GM18520 (cell line): ENCODE measurements at regions not wholly inside any gene's neighbourhood (a gene's known extent, or its start where the extent isn't known, plus 50 kb on each side); places are given as distances from the start of the nearest gene placed in this dataset.

Experiments
- ATAC-seq: cut with Tn5 transposase; IDR thresholded peaks from one replicate; pipeline ENCODE4 v1.9.1; 2021; ENCODE audit not compliant: unreplicated experiment

DNA sequence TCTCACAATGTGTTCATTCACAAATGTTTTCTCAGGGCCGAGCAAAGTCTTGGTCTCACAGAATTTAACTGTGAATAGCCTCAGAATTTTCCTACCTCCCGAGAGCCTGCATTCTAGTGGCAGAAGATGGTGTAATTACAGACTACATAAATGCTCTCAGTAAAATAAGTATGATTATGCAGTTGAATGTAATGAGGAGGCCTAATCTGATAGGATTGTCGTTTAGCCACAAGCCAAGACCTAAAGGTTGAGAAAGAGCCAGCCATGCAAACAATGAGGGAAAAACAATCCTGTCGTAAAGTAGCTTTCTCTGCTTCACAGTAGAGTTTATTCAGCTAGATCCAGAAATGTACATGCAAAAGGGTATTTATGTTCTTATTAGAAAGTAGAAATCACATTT, 607.8 kb upstream of the B3GALT2 start:
- ATAC-seq, result no peak

DNA sequence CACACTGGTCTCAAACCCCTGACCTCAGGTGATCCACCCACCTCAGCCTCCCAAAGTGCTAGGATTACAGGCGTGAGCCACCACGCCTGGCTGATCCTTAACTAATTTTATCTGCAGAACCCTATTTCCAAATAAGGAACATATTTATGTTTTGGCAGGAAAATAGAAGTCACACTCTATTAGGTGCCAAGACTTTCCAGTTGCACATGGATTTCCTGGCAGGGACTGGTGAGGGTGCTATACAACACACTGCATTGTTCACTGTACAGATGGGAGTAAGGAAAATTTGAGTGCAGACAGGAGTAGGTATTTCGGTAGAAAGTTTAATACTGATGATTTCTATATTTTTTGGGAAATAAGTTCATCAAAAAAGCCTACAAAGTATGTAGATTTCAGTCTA, 605.3 kb upstream of the B3GALT2 start:
- no peak for ATAC-seq

DNA sequence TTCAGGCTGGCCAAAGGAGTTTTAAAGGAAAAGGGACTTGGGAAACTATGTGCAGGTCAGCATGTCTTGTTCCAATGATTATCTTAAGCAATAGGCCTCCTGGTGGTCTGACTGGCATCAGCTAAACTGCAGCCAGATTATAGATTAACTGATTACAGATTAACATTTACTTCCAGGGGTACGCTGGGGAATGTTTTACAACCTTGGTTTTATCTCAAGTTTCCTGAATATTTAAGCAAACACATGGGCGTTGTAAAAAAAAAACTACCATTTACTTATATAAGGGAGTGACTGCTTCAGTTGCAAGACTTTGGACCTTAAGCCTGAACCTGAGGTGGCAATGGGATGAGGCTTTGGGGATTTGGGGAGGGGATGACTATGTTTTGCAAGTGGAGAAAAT, 600.6 kb upstream of the B3GALT2 start:
- no peak for ATAC-seq

DNA sequence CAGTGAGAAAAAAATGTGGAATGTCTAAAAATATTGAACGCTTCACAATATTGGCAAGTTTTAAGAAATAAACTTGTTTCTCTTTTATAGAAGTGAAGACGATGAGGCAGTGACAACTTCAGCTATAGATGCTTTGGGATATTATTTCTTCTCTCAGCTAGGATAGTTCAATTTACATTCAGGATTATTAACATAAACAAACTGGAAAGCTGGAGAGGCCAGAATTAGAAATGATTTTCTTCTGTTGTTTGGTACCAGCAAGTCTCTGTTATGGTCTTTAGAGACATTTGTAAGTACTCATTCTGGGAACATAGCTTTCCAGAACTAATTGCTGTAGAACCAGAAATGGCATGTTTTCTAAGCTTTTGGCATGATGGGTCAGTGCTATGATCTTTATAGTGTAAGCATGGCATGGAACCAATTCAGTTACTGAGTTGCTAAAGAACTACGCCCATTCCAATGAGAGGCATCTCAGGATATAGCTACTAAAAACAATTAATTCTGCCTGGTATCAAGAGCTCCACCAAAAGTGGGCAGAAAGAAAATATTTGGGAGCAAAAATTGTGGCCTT, 599.5 kb upstream of the B3GALT2 start:
- ATAC-seq, result no peak

DNA sequence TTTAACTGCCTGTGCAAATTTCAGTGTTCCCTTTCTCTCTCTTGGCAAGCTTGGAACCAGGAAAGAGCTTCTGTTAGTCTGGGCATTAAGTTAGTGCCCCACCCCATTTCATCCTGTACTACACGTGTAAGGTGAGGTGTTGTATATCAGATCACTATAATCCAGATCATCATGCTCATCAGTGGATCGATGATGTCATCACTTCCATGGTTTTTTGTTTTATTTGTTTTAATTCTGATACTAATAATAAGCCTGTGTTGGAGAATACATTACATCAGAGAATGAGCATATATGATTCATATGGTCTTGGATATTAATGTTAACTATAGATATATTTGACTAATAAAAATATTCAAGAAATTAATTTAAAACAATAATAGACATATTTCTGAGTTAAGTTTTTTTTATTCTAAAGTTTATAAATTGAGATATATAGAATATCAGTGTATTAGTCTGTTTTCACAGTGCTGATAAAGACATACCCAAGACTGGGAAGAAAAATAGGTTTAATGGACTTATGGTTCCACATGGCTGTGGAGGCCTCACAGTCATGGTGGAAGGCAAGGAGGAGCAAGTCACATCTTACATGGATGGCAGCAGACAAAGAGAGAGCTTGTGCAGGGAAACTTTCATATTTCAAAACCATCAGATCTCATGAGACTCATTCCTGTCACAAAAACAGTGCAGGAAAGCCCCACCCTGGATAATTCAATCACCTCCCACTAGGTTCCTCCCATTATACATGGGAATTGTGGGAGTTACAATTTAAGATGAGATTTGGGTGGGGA, 588.3 kb upstream of the B3GALT2 start:
- no peak for ATAC-seq

DNA sequence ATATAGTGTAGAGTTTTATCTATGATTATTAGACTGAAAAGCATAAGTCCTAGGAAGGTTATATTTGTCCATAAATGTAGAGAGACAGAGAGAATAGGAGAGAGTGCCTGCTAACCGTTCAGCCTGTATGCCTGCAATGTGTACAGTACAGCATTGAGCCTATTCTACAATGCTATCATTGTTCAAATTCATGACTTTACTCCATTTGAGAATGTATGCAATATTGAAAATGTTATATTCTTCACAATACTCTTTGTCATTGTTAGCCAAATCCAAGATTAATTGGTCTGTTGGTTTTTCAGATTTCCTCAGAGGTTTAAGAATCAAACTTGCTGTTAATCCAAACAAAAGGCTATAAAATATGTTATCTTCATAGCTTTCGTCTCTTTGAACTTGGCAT, 585.2 kb upstream of the B3GALT2 start:
- ATAC-seq, result no peak

- no peak for ATAC-seq
Measured at GRCh38 chr1:193769651-193770050, 583.2 kb upstream of the B3GALT2 start.

DNA sequence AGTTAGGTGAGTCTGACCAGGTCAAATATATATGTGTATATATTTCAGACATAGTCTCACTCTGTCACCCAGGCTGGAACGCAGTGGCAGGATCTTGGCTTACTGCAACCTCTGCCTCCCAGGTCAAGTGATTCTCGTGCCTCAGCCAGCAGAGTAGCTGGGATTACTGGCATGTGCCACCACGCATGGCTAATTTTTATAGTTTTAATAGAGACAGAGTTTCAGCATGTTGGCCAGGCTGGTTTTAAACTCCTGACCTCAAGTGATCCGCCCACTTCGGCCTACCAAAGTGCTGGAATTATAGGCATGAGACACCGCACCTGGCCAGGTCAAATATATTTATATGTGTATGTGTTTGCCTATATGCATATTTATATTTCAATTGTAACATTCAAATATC, 581.5 kb upstream of the B3GALT2 start:
- ATAC-seq, result no peak

GRCh38 chr1:193766329-193766728, 579.9 kb upstream of the B3GALT2 start:
- ATAC-seq, result no peak

DNA sequence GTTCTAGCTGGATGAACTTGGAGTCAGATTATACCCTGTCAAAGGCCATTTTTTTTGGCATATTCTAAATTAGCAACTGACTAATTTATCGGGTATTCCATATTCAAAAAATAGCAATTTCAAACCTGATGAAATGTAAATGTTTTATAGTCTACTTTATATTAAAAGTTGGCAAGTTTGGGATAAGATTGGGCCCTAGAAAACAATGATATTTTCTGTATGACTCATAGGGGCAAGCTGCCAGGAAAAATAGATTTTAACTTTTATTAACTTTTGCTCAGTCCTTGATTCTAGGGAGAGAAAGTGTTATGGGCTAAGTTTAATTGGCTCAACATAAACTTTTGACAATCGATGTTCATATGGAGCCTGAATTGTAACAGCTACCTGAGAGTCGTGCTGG, 576.9 kb upstream of the B3GALT2 start:
- ATAC-seq, result no peak

- ATAC-seq, result no peak
Measured at GRCh38 chr1:193762236-193762635, 575.8 kb upstream of the B3GALT2 start.

- ATAC-seq, result no peak
Measured at GRCh38 chr1:193755441-193755840, 569.0 kb upstream of the B3GALT2 start.

GRCh38 chr1:193754732-193755427, 568.5 kb upstream of the B3GALT2 start:
- no peak for ATAC-seq

DNA sequence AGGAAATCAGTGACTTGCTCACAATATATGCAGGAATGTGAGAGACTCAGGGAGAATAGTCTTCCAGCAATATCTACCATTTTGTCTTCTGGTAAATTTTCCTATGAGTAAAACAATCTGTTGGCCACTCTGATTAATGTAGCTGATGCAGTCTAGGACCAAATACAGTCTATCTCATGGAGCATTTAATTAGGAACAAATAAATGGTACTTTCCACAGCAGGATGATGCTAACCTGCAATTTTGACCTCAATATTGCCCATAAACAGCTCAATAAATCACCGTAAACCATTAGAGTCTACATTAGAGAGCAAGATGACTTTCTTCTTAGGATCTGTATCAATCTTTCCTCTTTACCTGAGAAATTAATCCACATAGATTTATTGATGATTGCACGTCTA, 567.7 kb upstream of the B3GALT2 start:
- ATAC-seq, result no peak

DNA sequence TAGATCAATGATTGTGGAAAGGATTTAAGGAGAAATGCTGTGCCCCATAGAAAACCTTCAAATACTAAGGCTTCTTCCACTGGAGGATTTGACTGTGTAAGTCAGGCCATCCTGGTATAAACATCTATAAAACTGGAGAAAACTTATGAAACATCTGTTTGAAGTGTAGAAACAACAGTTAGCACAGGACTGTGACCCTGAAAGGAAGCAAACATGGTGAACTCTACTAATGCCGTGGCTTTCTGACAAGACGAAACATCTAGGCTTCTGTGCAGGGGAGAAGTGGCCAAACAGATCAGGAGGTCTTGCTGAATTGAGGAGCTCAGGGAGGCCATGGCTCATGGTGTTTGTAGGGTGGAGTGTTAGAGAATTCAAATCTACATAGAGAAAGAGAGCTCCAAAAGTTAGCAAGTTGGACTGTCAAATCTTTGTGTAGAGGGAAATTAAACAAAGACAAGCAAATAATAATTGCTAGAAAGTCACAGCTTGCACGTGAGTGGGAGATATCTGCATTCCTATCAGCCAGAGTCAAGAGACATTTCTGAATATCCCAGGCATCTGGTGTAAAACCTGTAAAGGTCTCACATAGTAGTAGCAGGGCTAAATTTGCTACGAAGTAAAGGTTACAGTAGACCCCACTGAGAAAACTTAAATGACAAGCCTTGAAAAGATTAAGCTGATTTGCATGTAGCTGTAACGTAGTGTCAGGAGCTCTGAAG, 566.8 kb upstream of the B3GALT2 start:
- ATAC-seq, result no peak

- no peak for ATAC-seq
Measured at GRCh38 chr1:193749868-193750267, 563.5 kb upstream of the B3GALT2 start.

GRCh38 chr1:193747579-193747978, 561.2 kb upstream of the B3GALT2 start:
- ATAC-seq, result no peak

DNA sequence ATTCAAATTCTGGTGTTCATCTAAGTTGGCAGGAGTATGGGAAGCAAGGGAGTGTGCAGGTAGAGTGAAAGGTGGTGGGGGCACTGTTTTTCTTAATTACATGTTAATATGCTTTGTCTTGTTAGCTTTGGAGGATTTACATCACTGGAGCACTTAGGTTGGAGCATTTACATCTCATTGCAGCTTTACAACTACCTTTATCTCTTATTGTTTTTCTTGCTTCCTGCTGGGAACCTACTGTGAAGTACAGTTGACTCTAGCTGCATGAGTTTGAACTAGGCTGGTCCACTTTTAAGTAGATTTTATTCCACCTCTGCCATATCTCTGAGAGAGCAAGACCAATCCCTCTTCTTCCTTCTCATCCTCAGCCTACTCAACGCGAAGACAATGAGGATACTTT, 554.8 kb upstream of the B3GALT2 start:
- ATAC-seq, result no peak

- ATAC-seq, result no peak
Measured at GRCh38 chr1:193740762-193741161, 554.3 kb upstream of the B3GALT2 start.

- ATAC-seq, result no peak
Measured at GRCh38 chr1:193736507-193736906, 550.1 kb upstream of the B3GALT2 start.

- ATAC-seq, result no peak
Measured at GRCh38 chr1:193733674-193734073, 547.3 kb upstream of the B3GALT2 start.

DNA sequence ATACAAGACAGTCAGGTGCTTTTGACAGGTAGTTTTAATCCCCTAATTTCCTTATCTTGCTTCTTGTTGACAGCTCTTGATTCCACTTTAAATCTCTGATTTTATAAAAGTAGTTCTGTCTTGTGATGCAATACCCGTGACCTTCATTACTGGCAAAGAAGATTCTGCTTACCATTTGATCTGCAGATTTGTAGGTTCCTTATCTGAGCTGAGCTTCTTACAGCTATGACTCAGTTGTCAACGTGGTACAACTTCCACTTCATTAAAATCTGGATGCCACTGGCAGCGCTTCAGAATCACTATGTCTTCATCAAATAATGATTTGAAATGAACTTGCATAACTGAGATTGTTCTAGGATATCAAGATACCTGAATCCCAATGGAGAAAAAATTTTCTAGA, 543.6 kb upstream of the B3GALT2 start:
- ATAC-seq, result no peak
